ENCODE measurements at regions not wholly inside any gene's neighbourhood (a gene's known extent, or its start where the extent isn't known, plus 50 kb on each side); places are given as distances from the start of the nearest gene placed in this dataset.

DNA sequence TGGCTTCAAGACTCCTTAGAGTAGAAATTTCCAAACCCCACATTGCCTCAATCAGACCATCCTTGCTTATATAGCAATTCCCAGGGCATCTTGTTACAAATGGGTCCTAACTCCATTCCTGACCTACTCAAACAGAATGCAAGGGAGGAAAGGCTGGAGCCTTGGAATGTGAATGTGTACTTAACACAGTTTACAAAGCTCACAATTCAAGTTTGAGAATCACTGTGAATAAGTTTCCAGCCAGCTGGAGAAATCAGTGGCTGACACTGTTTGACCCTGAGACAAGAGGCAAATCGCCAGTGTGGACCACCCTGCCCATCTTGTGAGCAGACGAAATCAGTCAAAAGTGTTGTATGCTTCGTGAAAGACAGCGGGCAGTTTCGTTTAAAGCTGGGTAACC, 65.5 kb downstream of the SOWAHC start:
- no peak overlapping the region for H3K9ac ChIP-seq (ENCODE audit: low read length)
- no peaks in the 10 kb centered on the region for H3K4me1 ChIP-seq (ENCODE audit: insufficient read depth, low read length)
- intact Hi-C loops (cut with micrococcal nuclease): no loop called here
- no peak overlapping the region for H3K4me3 ChIP-seq (ENCODE audit: low read length)
- H3K4me2 ChIP-seq (ENCODE audit: low read length): no peak overlapping the region
- no peak for TF ChIP-seq EZH2 (IDR thresholded peaks at IDR 0.05; ENCODE audit: low read length, unreplicated experiment)
- TF ChIP-seq EZH2phosphoT487 (IDR thresholded peaks at IDR 0.05; ENCODE audit: borderline replicate concordance, low read length): no peak
- TF ChIP-seq, protein P1, sequence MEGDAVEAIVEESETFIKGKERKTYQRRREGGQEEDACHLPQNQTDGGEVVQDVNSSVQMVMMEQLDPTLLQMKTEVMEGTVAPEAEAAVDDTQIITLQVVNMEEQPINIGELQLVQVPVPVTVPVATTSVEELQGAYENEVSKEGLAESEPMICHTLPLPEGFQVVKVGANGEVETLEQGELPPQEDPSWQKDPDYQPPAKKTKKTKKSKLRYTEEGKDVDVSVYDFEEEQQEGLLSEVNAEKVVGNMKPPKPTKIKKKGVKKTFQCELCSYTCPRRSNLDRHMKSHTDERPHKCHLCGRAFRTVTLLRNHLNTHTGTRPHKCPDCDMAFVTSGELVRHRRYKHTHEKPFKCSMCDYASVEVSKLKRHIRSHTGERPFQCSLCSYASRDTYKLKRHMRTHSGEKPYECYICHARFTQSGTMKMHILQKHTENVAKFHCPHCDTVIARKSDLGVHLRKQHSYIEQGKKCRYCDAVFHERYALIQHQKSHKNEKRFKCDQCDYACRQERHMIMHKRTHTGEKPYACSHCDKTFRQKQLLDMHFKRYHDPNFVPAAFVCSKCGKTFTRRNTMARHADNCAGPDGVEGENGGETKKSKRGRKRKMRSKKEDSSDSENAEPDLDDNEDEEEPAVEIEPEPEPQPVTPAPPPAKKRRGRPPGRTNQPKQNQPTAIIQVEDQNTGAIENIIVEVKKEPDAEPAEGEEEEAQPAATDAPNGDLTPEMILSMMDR (conservative IDR thresholded peaks at IDR 0.05; ENCODE audit: low read depth, low read length): no peak
- H3K27ac ChIP-seq (ENCODE audit: low read length): no peak overlapping the region
- no TSS peak for BruUV-seq (replicated peaks)
- no peaks in the 10 kb centered on the region for H3K27me3 ChIP-seq (ENCODE audit: low read length)
- POLR2A ChIA-PET (ENCODE audit: unreplicated experiment): no interaction called here
- no peak for ATAC-seq
- no peaks in the 10 kb centered on the region for H3K36me3 ChIP-seq (ENCODE audit: low read depth, low read length)
- no peaks in the 10 kb centered on the region for H3K79me2 ChIP-seq (ENCODE audit: low read length)
- no peak for DNase-seq
- H3K9me3 ChIP-seq (ENCODE audit: low read length): no peaks in the 10 kb centered on the region
- CTCF ChIA-PET: no interaction called here
- H2AFZ ChIP-seq (ENCODE audit: low read length): no peak overlapping the region
- no peaks in the 10 kb centered on the region for H3F3A ChIP-seq (ENCODE audit: low read length, unreplicated experiment)
- H3K9me2 ChIP-seq (replicated peaks; ENCODE audit: low read length): no peaks in the 10 kb centered on the region
- H4K20me1 ChIP-seq (ENCODE audit: low read length): no peaks in the 10 kb centered on the region

DNA sequence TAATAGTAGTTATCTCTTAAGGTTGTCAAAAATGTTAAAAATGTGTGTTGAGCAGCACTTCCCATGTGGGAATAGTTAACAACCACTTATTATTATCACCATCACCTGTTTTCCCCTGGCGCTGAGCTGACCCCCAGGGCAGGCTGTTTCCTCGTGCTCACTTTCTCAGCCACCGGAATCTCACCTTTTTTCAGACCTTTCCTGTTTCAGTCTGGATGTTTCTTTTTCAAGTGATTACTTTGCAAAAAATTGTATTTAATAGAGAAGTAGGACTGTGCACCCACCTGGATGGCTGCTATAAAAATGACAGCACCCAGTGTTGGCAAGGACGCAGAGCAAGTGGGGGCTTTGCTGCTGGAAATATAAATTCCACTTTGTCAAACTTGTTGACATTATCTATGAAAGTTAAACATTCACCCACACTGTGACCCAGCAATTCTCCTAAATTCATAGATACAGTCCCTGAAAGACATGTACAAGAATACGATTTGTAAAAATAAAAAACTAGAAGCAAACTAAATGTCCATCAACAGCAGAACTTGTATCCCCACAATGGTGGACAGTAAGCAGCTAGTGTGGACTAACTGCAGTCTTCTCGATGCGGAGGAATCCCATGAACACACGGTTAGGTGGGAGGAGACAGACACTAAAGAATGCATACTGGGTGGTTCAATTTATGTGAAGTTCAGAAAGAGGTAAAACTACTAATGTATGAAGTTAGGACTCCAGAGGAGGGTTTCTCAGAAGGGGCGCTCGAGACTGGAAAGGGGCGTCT, 66.5 kb downstream of the SOWAHC start:
- H3K79me2 ChIP-seq (ENCODE audit: low read length): no peaks in the 10 kb centered on the region
- intact Hi-C loops (cut with micrococcal nuclease): no loop called here
- no peaks in the 10 kb centered on the region for H4K20me1 ChIP-seq (ENCODE audit: low read length)
- no peaks in the 10 kb centered on the region for H3K27me3 ChIP-seq (ENCODE audit: low read length)
- H2AFZ ChIP-seq (ENCODE audit: low read length): no peak overlapping the region
- no peak overlapping the region for H3K27ac ChIP-seq (ENCODE audit: low read length)
- CTCF ChIA-PET: no interaction called here
- no peaks in the 10 kb centered on the region for H3F3A ChIP-seq (ENCODE audit: low read length, unreplicated experiment)
- no peak overlapping the region for H3K4me3 ChIP-seq (ENCODE audit: low read length)
- H3K9me3 ChIP-seq (ENCODE audit: low read length): no peaks in the 10 kb centered on the region
- H3K4me1 ChIP-seq (ENCODE audit: insufficient read depth, low read length): no peaks in the 10 kb centered on the region
- BruUV-seq (replicated peaks): no TSS peak
- no peak overlapping the region for H3K9ac ChIP-seq (ENCODE audit: low read length)
- H3K9me2 ChIP-seq (replicated peaks; ENCODE audit: low read length): no peaks in the 10 kb centered on the region
- no peak for DNase-seq
- no peak overlapping the region for H3K4me2 ChIP-seq (ENCODE audit: low read length)
- POLR2A ChIA-PET (ENCODE audit: unreplicated experiment): no interaction called here
- ATAC-seq: no peak
- H3K36me3 ChIP-seq (ENCODE audit: low read depth, low read length): no peaks in the 10 kb centered on the region
- TF ChIP-seq, protein P1 (conservative IDR thresholded peaks at IDR 0.05; ENCODE audit: low read depth, low read length): no peak
- TF ChIP-seq EZH2phosphoT487 (IDR thresholded peaks at IDR 0.05; ENCODE audit: borderline replicate concordance, low read length) (no peak), EZH2 (IDR thresholded peaks at IDR 0.05; ENCODE audit: low read length, unreplicated experiment) (no peak)

DNA sequence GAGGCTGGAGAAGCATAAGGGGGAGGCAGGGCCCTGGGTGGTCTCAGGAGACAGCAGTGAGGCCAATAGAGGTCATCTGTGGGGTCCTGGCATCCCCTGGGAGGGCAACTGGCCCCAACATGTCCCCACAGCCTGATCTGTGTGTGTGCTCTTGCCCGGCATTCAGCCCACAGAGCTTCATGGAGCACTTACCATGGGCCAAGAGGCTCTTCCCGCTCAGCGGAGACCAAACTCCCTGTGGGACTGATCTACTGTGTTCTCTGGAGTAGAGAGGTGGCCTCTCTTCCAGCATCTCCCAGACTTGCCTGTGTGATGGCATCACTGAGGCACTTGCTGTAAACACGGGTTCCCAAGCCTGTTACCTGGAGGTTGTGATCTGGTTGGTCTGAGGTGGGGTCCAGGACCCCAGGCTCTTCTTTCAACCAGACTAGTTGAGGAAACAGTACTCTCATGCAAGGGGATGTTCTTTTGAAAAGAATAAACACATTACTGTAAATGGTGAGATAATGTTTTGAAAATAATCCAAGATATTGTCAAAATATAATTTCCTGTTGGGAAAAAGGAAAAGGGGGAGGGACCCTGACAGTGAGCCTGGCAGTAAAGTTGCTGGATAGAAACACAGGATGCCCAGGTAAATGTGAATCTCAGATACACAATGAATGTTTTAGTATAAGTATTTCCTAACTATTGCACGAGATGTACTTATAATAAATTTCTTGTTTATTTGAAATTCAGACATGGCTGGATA, 67.6 kb downstream of the SOWAHC start:
- H3K9me2 ChIP-seq (replicated peaks; ENCODE audit: low read length): no peaks in the 10 kb centered on the region
- no peak overlapping the region for H3K4me2 ChIP-seq (ENCODE audit: low read length)
- CTCF ChIA-PET: no interaction called here
- H4K20me1 ChIP-seq (ENCODE audit: low read length): no peaks in the 10 kb centered on the region
- H3K9me3 ChIP-seq (ENCODE audit: low read length): no peaks in the 10 kb centered on the region
- H3K4me3 ChIP-seq (ENCODE audit: low read length): no peak overlapping the region
- POLR2A ChIA-PET (ENCODE audit: unreplicated experiment): no interaction called here
- H3K27ac ChIP-seq (ENCODE audit: low read length): no peak overlapping the region
- intact Hi-C loops (cut with micrococcal nuclease): no loop called here
- DNase-seq (no peak), ATAC-seq (no peak)
- H2AFZ ChIP-seq (ENCODE audit: low read length): no peak overlapping the region
- H3F3A ChIP-seq (ENCODE audit: low read length, unreplicated experiment): no peaks in the 10 kb centered on the region
- H3K79me2 ChIP-seq (ENCODE audit: low read length): no peaks in the 10 kb centered on the region
- TF ChIP-seq EZH2phosphoT487 (IDR thresholded peaks at IDR 0.05; ENCODE audit: borderline replicate concordance, low read length) (no peak), EZH2 (IDR thresholded peaks at IDR 0.05; ENCODE audit: low read length, unreplicated experiment) (no peak)
- TF ChIP-seq, protein P1 (conservative IDR thresholded peaks at IDR 0.05; ENCODE audit: low read depth, low read length): no peak
- H3K4me1 ChIP-seq (ENCODE audit: insufficient read depth, low read length): no peaks in the 10 kb centered on the region
- no peaks in the 10 kb centered on the region for H3K27me3 ChIP-seq (ENCODE audit: low read length)
- no TSS peak for BruUV-seq (replicated peaks)
- H3K9ac ChIP-seq (ENCODE audit: low read length): no peak overlapping the region
- H3K36me3 ChIP-seq (ENCODE audit: low read depth, low read length): no peaks in the 10 kb centered on the region
